ENCODE measurements at regions not wholly inside any gene's neighbourhood (a gene's known extent, or its start where the extent isn't known, plus 50 kb on each side); places are given as distances from the start of the nearest gene placed in this dataset.

- TF ChIP-seq TAF1 (IDR thresholded peaks at IDR 0.05; ENCODE audit: low read depth, low read length) (no peak), POLR2AphosphoS5 (IDR thresholded peaks at IDR 0.05; ENCODE audit: low read depth, low read length) (no peak), PAX5 (IDR thresholded peaks at IDR 0.05; ENCODE audit: insufficient read depth, low read length, severe bottlenecking) (no peak), POU2F2 (IDR thresholded peaks at IDR 0.05; ENCODE audit: low read depth, low read length) (no peak), POLR2A (IDR thresholded peaks at IDR 0.05; ENCODE audit: low read depth, low read length) (no peak)
These were observed 282.1 kb upstream of the ATP10B start for GRCh38 chr5:161134083-161134482.

Measured in GM12891 (cell line).